K562 (cell line): ENCODE measurements at regions not wholly inside any gene's neighbourhood (a gene's known extent, or its start where the extent isn't known, plus 50 kb on each side); places are given as distances from the start of the nearest gene placed in this dataset.

Experiments used
- ATAC-seq: fragments of 200-7000 bp; cut with Tn5 transposase; 3 replicates; pipeline ENCODE4 v1.9.1; 2020; ENCODE audit warnings: moderate library complexity
- BruUV-seq: library from RNA; stranded (reverse); fragments of 400-500 nt; replicated peaks from 2 replicates; lab custom pipeline; 2021; lab: Mats Ljungman, UMichigan
- CTCF ChIA-PET: fragments of 300-600 bp; formaldehyde crosslinking; extraction: SDS; loops from one replicate; lab custom pipeline; 2021; ENCODE audit warnings: low intra/inter-chr PET ratio; lab: Yijun Ruan, JAX
- POLR2A ChIA-PET: fragments of 300-600, 350-650 bp; sonication (Branson Sonifier 250); formaldehyde crosslinking; extraction: SDS; loops from one replicate; lab custom pipeline; 2021; ENCODE audit warnings: antibody characterized with exemption, inconsistent platforms; lab: Yijun Ruan, JAX
- DNase-seq, 4 experiments: peaks; one replicate each; pipeline versions ENCODE4 v3.0.0 to v3.0.0-alpha.2; 2011 to 2018; ENCODE audit warnings: low spot score in 3 of 4, mixed read lengths in 3 of 4; ENCODE audit errors: extremely low read depth in 1 of 4
- FAIRE-seq: peaks from 2 replicates; lab custom pipeline; 2011; peaks lifted over from hg19 to GRCh38; lab: Jason Lieb, UNC
- H2AFZ ChIP-seq: 2 replicates; pipeline ENCODE4 v1.6.0; 2011; ENCODE audit warnings: low read depth, low read length, control low read depth, inconsistent platforms
- H3K27ac ChIP-seq: fragments of 200-600 bp; 3 replicates; pipeline ENCODE4 v1.8.0; 2011; ENCODE audit warnings: low read depth, mild to moderate bottlenecking, control low read depth, inconsistent platforms, low read length, moderate library complexity, mixed read lengths; ENCODE audit errors: extremely low read depth
- H3K27me3 ChIP-seq, 2 experiments: fragments of 300-600 bp in 1 of 2; 2 replicates in 1 of 2; 3 replicates in 1 of 2; pipeline versions ENCODE4 v1.6.0 to v1.8.0; 2011; ENCODE audit warnings: inconsistent platforms in 2 of 2, low read length in 2 of 2, mild to moderate bottlenecking in 1 of 2, mixed read lengths in 1 of 2, moderate library complexity in 1 of 2; ENCODE audit not compliant: control insufficient read depth in 2 of 2, insufficient read depth in 2 of 2
- H3K36me3 ChIP-seq: fragments of 300-600 bp; 3 replicates; pipeline ENCODE4 v1.8.0; 2011; ENCODE audit warnings: mild to moderate bottlenecking, low read length, inconsistent platforms; ENCODE audit not compliant: control insufficient read depth, insufficient read depth
- H3K4me1 ChIP-seq, 2 experiments: fragments of 200-600 bp in 1 of 2; replicated peaks in 1 of 2; 2 replicates in 1 of 2; 3 replicates in 1 of 2; pipeline versions ENCODE4 v1.5.1 to v1.8.0; 2011; ENCODE audit warnings: inconsistent platforms in 2 of 2, low read length in 2 of 2, mild to moderate bottlenecking in 1 of 2, mixed read lengths in 1 of 2, moderate library complexity in 1 of 2; ENCODE audit not compliant: control insufficient read depth in 2 of 2, insufficient read depth in 2 of 2
- H3K4me2 ChIP-seq: 2 replicates; pipeline ENCODE4 v1.6.1; 2011; ENCODE audit warnings: low read length, control low read depth, inconsistent platforms, mixed read lengths; ENCODE audit not compliant: insufficient read depth
- H3K4me3 ChIP-seq: fragments of 200-600 bp; sonication (generic), shearing (Covaris generic); 2 replicates; pipeline ENCODE4 v1.5.1; 2016; ENCODE audit warnings: control low read depth, inconsistent platforms
- H3K79me2 ChIP-seq: fragments of 200-600 bp; 3 replicates; pipeline ENCODE4 v1.8.0; 2011; ENCODE audit warnings: low read length, inconsistent platforms; ENCODE audit not compliant: control insufficient read depth, insufficient read depth
- H3K9ac ChIP-seq, 2 experiments: 2 replicates each; pipeline versions ENCODE4 v1.6.0 to v1.6.1; 2011; ENCODE audit warnings: low read depth in 2 of 2, low read length in 2 of 2, control low read depth in 1 of 2, inconsistent platforms in 1 of 2, mild to moderate bottlenecking in 1 of 2, mixed read lengths in 1 of 2; ENCODE audit not compliant: insufficient read depth in 1 of 2
- H3K9me1 ChIP-seq: one replicate; pipeline ENCODE4 v1.6.0; 2011; ENCODE audit warnings: inconsistent platforms, mild to moderate bottlenecking, low read length, moderate library complexity; ENCODE audit not compliant: control insufficient read depth, insufficient read depth
- H3K9me3 ChIP-seq: replicated peaks from 2 replicates; pipeline ENCODE4 v1.5.1; 2011; ENCODE audit warnings: low read depth, low read length, inconsistent platforms; ENCODE audit not compliant: control insufficient read depth, insufficient read depth
- H4K20me1 ChIP-seq: replicated peaks from 2 replicates; pipeline ENCODE4 v1.6.1; 2011; ENCODE audit warnings: low read length, inconsistent platforms, mixed read lengths; ENCODE audit not compliant: control insufficient read depth, insufficient read depth
- ASH1L ChIP-seq: fragments of 450-650 bp; IDR thresholded peaks from 2 replicates; pipeline ENCODE4 v1.6.1; 2018; ENCODE audit warnings: borderline replicate concordance, mild to moderate bottlenecking, low read depth; ENCODE audit not compliant: partially characterized antibody
- ATF7 ChIP-seq: fragments of 450-650 bp; IDR thresholded peaks from 2 replicates; pipeline ENCODE4 v1.7.1; 2014; ENCODE audit warnings: mild to moderate bottlenecking, moderate library complexity
- BDP1 ChIP-seq: IDR thresholded peaks from 3 replicates; pipeline ENCODE4 v1.6.1; 2011; ENCODE audit not compliant: insufficient read length, insufficient read depth
- CREM ChIP-seq: IDR thresholded peaks from 2 replicates; pipeline ENCODE4 v1.6.1; 2014; ENCODE audit warnings: antibody characterized with exemption, low read depth
- EGR1 ChIP-seq: fragments of 450-650 bp; conservative IDR thresholded peaks from 2 replicates; pipeline ENCODE4 v1.6.1; 2017; ENCODE audit warnings: mild to moderate bottlenecking
- ETV1 ChIP-seq: fragments of 450-650 bp; conservative IDR thresholded peaks from 2 replicates; pipeline ENCODE4 v1.6.1; 2016; ENCODE audit warnings: missing genetic modification characterization, control low read depth, low read depth, missing compliant biosample characterization
- GATA2 ChIP-seq: sonication (generic); formaldehyde crosslinking; IDR thresholded peaks from 2 replicates; pipeline ENCODE4 v1.4.0; 2020; ENCODE audit warnings: mild to moderate bottlenecking, missing genetic modification reagents
- HMG20A ChIP-seq: fragments of 450-650 bp; formaldehyde crosslinking; conservative IDR thresholded peaks from 2 replicates; pipeline ENCODE4 v1.4.0; 2020; ENCODE audit warnings: mild to moderate bottlenecking, mixed read lengths
- HMGN3 ChIP-seq: IDR thresholded peaks from 2 replicates; pipeline ENCODE4 v1.6.1; 2011; ENCODE audit warnings: borderline replicate concordance, low read depth, mild to moderate bottlenecking, mixed read lengths, low read length; ENCODE audit not compliant: insufficient read length; ENCODE audit errors: extremely low read depth
- HNRNPUL1 ChIP-seq: fragments of 200-400 bp; formaldehyde crosslinking; IDR thresholded peaks from 2 replicates; pipeline ENCODE4 v1.6.1; 2017; ENCODE audit warnings: low read length
- MIER1 ChIP-seq: fragments of 450-650 bp; IDR thresholded peaks from 2 replicates; pipeline ENCODE4 v1.6.1; 2016; ENCODE audit warnings: antibody characterized with exemption, mild to moderate bottlenecking, low read depth
- SPI1 ChIP-seq: IDR thresholded peaks from 2 replicates; pipeline ENCODE4 v1.6.1; 2011; ENCODE audit warnings: low read depth, low read length, control low read depth, borderline replicate concordance
- YY1 ChIP-seq, 3 experiments: IDR thresholded peaks; 2 replicates each; pipeline ENCODE4 v1.6.1; 2011; ENCODE audit warnings: low read length in 2 of 3, mild to moderate bottlenecking in 2 of 3, moderate library complexity in 2 of 3, borderline replicate concordance in 1 of 3, control low read depth in 1 of 3, low read depth in 1 of 3; ENCODE audit not compliant: insufficient read depth in 3 of 3, insufficient replicate concordance in 2 of 3, control insufficient read depth in 1 of 3, insufficient read length in 1 of 3; ENCODE audit errors: extremely low read depth in 1 of 3
- ZNF12 ChIP-seq: sonication (generic); formaldehyde crosslinking; IDR thresholded peaks from 2 replicates; pipeline ENCODE4 v1.4.0; 2020; ENCODE audit warnings: mild to moderate bottlenecking, missing genetic modification reagents
- ZNF124 ChIP-seq: sonication (generic); formaldehyde crosslinking; IDR thresholded peaks from 2 replicates; pipeline ENCODE4 v1.8.1; 2022; ENCODE audit warnings: missing genetic modification reagents
- ZNF143 ChIP-seq: sonication (generic); formaldehyde crosslinking; IDR thresholded peaks from 2 replicates; pipeline ENCODE4 v1.9.0; 2022; ENCODE audit warnings: mild to moderate bottlenecking, missing genetic modification reagents
- ZNF197 ChIP-seq: fragments of 200-800 bp; sonication (Bioruptor generic); IDR thresholded peaks from 2 replicates; pipeline ENCODE4 v1.6.1; 2016; ENCODE audit warnings: low read depth, missing genetic modification characterization, missing compliant biosample characterization
- ZNF830 ChIP-seq: fragments of 250-450 bp; sonication (Bioruptor Pico); IDR thresholded peaks from 2 replicates; pipeline ENCODE4 v1.5.0; 2021; ENCODE audit warnings: mild to moderate bottlenecking
- in situ Hi-C: fragments of 300-500 bp; cut with MboI; formaldehyde crosslinking; loops from 4 replicates; pipeline ENCODE4 v1.15.0; 2018; ENCODE audit warnings: inconsistent platforms, mixed read lengths
- intact Hi-C: fragments of 100-400 bp; cut with micrococcal nuclease; formaldehyde crosslinking; loops from 2 replicates; pipeline ENCODE4 v1.14.2; 2022
- TF ChIP-seq, protein P1 (sequence below): sonication (generic); formaldehyde crosslinking; IDR thresholded peaks from 2 replicates; pipeline ENCODE4 v1.8.1; 2023; ENCODE audit warnings: mild to moderate bottlenecking, missing genetic modification reagents, moderate library complexity
- TF ChIP-seq, protein P2 (sequence below): sonication (generic); IDR thresholded peaks from 2 replicates; pipeline ENCODE4 v1.6.1; 2016
- TF ChIP-seq, protein P3 (sequence below): fragments of 450-650 bp; IDR thresholded peaks from 2 replicates; pipeline ENCODE4 v1.7.0; 2016; ENCODE audit warnings: borderline replicate concordance

DNA sequence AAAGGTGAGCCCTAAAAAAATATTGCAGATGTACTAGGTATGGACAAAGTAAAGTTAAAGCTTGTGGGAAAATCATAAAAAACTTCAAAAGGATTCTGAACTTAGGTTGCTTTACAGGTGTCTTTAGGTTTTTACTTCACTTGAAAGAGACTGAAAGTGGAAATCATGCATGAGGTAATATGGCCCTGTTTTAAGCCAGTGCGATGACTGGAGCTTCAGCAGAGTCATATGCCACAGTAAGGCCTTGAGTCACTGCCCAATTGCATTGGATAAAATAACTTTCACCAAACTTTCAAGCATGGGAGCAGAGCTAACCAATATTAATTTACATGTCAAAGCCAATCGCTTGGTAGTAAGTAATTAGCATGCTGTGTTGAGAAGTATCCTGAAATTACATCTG, 63.9 kb upstream of the TMEM260 start (continued):
- TF ChIP-seq HNRNPUL1 (no peak), SPI1 (no peak), ZNF197 (CRISPR knock-in tag) (no peak), BDP1 (no peak), ZNF143 (CRISPR knock-in tag) (no peak)
- TF ChIP-seq, protein P1, sequence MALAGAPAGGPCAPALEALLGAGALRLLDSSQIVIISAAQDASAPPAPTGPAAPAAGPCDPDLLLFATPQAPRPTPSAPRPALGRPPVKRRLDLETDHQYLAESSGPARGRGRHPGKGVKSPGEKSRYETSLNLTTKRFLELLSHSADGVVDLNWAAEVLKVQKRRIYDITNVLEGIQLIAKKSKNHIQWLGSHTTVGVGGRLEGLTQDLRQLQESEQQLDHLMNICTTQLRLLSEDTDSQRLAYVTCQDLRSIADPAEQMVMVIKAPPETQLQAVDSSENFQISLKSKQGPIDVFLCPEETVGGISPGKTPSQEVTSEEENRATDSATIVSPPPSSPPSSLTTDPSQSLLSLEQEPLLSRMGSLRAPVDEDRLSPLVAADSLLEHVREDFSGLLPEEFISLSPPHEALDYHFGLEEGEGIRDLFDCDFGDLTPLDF (CRISPR knock-in tag): no peak
- TF ChIP-seq, all 486 proteins: peak for 0

DNA sequence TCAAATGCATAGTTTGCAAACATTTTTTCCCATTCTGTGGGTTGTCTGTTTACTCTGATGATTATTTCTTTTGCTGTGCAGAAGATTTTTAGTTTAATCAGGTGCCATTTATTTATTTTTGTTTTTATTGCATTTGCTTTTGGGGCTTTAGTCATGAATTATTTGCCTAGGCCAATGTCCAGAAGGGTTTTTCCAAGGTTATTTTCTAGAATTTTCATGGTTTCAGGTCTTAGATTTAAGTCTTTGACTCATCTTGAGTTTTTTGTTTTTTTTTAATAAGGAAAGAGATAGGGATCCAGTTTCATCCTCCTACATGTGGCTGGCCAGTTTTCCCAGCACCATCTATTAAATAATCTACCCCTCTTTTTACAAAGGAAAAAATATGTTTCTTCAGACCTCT, 57.2 kb upstream of the TMEM260 start:
- Histone ChIP-seq H3K4me2 (no peak overlapping the region), H3K9me3 (no peaks in the 10 kb centered on the region), H3K79me2 (no peaks in the 10 kb centered on the region), H4K20me1 (no peaks in the 10 kb centered on the region), H3K9me1 (no peaks in the 10 kb centered on the region), H3K4me3 (no peak overlapping the region), H3K27ac (no peak overlapping the region), H3K27me3 (no peaks in the 10 kb centered on the region), H3K36me3 (no peaks in the 10 kb centered on the region), H3K9ac (no peak overlapping the region), H3K4me1 (no peaks in the 10 kb centered on the region), H2AFZ (no peak overlapping the region)
- FAIRE-seq (no peak), DNase-seq (no peak), ATAC-seq (no peak)
- intact Hi-C loops: no loop called here
- POLR2A ChIA-PET: no interaction called here
- CTCF ChIA-PET: no interaction called here
- in situ Hi-C loops: no loop called here
- BruUV-seq: no TSS peak
- TF ChIP-seq, protein P2, sequence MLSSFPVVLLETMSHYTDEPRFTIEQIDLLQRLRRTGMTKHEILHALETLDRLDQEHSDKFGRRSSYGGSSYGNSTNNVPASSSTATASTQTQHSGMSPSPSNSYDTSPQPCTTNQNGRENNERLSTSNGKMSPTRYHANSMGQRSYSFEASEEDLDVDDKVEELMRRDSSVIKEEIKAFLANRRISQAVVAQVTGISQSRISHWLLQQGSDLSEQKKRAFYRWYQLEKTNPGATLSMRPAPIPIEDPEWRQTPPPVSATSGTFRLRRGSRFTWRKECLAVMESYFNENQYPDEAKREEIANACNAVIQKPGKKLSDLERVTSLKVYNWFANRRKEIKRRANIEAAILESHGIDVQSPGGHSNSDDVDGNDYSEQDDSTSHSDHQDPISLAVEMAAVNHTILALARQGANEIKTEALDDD: no peak
- TF ChIP-seq CREM: no peak
- no peak for TF ChIP-seq ATF7
- no peak for TF ChIP-seq YY1 (IDR thresholded peaks at IDR 0.05; ENCODE audit: borderline replicate concordance in 1 of 3, control insufficient read depth in 1 of 3, extremely low read depth in 1 of 3, insufficient read depth in 3 of 3, insufficient read length in 1 of 3, insufficient replicate concordance in 2 of 3, low read depth in 1 of 3, low read length in 2 of 3)
- no peak for TF ChIP-seq ZNF124 (CRISPR knock-in tag)
- TF ChIP-seq HMG20A (CRISPR knock-in tag): no peak
- no peak for TF ChIP-seq ZNF12
- no peak for TF ChIP-seq GATA2 (CRISPR knock-in tag)
- TF ChIP-seq MIER1: no peak
- TF ChIP-seq ASH1L: no peak
- no peak for TF ChIP-seq EGR1
- TF ChIP-seq HMGN3: no peak
- TF ChIP-seq ZNF830 (CRISPR knock-in tag): no peak
- TF ChIP-seq ETV1: no peak
- TF ChIP-seq, protein P3, sequence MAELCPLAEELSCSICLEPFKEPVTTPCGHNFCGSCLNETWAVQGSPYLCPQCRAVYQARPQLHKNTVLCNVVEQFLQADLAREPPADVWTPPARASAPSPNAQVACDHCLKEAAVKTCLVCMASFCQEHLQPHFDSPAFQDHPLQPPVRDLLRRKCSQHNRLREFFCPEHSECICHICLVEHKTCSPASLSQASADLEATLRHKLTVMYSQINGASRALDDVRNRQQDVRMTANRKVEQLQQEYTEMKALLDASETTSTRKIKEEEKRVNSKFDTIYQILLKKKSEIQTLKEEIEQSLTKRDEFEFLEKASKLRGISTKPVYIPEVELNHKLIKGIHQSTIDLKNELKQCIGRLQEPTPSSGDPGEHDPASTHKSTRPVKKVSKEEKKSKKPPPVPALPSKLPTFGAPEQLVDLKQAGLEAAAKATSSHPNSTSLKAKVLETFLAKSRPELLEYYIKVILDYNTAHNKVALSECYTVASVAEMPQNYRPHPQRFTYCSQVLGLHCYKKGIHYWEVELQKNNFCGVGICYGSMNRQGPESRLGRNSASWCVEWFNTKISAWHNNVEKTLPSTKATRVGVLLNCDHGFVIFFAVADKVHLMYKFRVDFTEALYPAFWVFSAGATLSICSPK: no peak
